ENCODE measurements at regions not wholly inside any gene's neighbourhood (a gene's known extent, or its start where the extent isn't known, plus 50 kb on each side); places are given as distances from the start of the nearest gene placed in this dataset.
"Not testable (repeated sequence)": the region's sequence is repeated elsewhere in the genome, so short reads cannot be mapped to it uniquely, and the experiment has no call there.

GRCh38 chr5:17978954-17979353 is 344.7 kb downstream of the TAF11L14 start:
- no peaks in the 10 kb centered on the region for H3K9me3 ChIP-seq
- no peaks in the 10 kb centered on the region for H3K27me3 ChIP-seq
- H3K4me1 ChIP-seq (ENCODE audit: control insufficient read depth in 1 of 2, insufficient read depth in 1 of 2, low read depth in 1 of 2, low read length in 1 of 2): no peaks in the 10 kb centered on the region
- H3K27ac ChIP-seq: no peak overlapping the region
- no peak for TF ChIP-seq CTCF (IDR thresholded peaks at IDR 0.05)
- no peaks in the 10 kb centered on the region for H3K36me3 ChIP-seq
- no peak overlapping the region for H3K4me3 ChIP-seq (ENCODE audit: low read depth in 1 of 2, low read length in 1 of 2)

- not testable (repeated sequence) for H3K36me3 ChIP-seq; H3K9me3 ChIP-seq; H3K4me1 ChIP-seq (ENCODE audit: control insufficient read depth in 1 of 2, insufficient read depth in 1 of 2, low read depth in 1 of 2, low read length in 1 of 2); H3K4me3 ChIP-seq (ENCODE audit: low read depth in 1 of 2, low read length in 1 of 2); H3K27ac ChIP-seq; H3K27me3 ChIP-seq
Observed at GRCh38 chr5:17982626-17983025, 348.4 kb downstream of the TAF11L14 start.

- no peaks in the 10 kb centered on the region for H3K36me3 ChIP-seq
- H3K4me3 ChIP-seq (ENCODE audit: low read depth in 1 of 2, low read length in 1 of 2): no peak overlapping the region
- H3K9me3 ChIP-seq: no peaks in the 10 kb centered on the region
- H3K4me1 ChIP-seq (ENCODE audit: control insufficient read depth in 1 of 2, insufficient read depth in 1 of 2, low read depth in 1 of 2, low read length in 1 of 2): no peaks in the 10 kb centered on the region
- H3K27ac ChIP-seq: no peak overlapping the region
- H3K27me3 ChIP-seq: no peaks in the 10 kb centered on the region
- no peak for TF ChIP-seq CTCF (IDR thresholded peaks at IDR 0.05)
Observed at GRCh38 chr5:17989036-17989435, 354.8 kb downstream of the TAF11L14 start.

GRCh38 chr5:17989567-17990563 is 355.6 kb downstream of the TAF11L14 start:
- no peak overlapping the region for H3K4me3 ChIP-seq (ENCODE audit: low read depth in 1 of 2, low read length in 1 of 2)
- no peaks in the 10 kb centered on the region for H3K27me3 ChIP-seq

GRCh38 chr5:17991775-17992174 is 357.5 kb downstream of the TAF11L14 start:
- no peaks in the 10 kb centered on the region for H3K4me1 ChIP-seq (ENCODE audit: control insufficient read depth in 1 of 2, insufficient read depth in 1 of 2, low read depth in 1 of 2, low read length in 1 of 2)
- no peaks in the 10 kb centered on the region for H3K9me3 ChIP-seq
- no peak for TF ChIP-seq CTCF (IDR thresholded peaks at IDR 0.05)
- H3K36me3 ChIP-seq: no peaks in the 10 kb centered on the region
- no peak overlapping the region for H3K4me3 ChIP-seq (ENCODE audit: low read depth in 1 of 2, low read length in 1 of 2)
- no peaks in the 10 kb centered on the region for H3K27me3 ChIP-seq
- H3K27ac ChIP-seq: no peak overlapping the region

More at GRCh38 chr5:17989567-17990563, 355.6 kb downstream of the TAF11L14 start:
- TF ChIP-seq CTCF (IDR thresholded peaks at IDR 0.05): no peak
- Histone ChIP-seq H3K9me3 (no peaks in the 10 kb centered on the region), H3K4me1 (ENCODE audit: control insufficient read depth in 1 of 2, insufficient read depth in 1 of 2, low read depth in 1 of 2, low read length in 1 of 2) (no peaks in the 10 kb centered on the region), H3K27ac (no peak overlapping the region), H3K36me3 (no peaks in the 10 kb centered on the region)

- no peak for TF ChIP-seq CTCF (IDR thresholded peaks at IDR 0.05)
- no peak overlapping the region for H3K4me3 ChIP-seq (ENCODE audit: low read depth in 1 of 2, low read length in 1 of 2)
- H3K27me3 ChIP-seq: no peaks in the 10 kb centered on the region
- no peaks in the 10 kb centered on the region for H3K9me3 ChIP-seq
- no peaks in the 10 kb centered on the region for H3K36me3 ChIP-seq
- H3K4me1 ChIP-seq (ENCODE audit: control insufficient read depth in 1 of 2, insufficient read depth in 1 of 2, low read depth in 1 of 2, low read length in 1 of 2): no peaks in the 10 kb centered on the region
- H3K27ac ChIP-seq: no peak overlapping the region
Observed at GRCh38 chr5:17992291-17992690, 358.0 kb downstream of the TAF11L14 start.
